PC-9 (cell line): ENCODE measurements at regions not wholly inside any gene's neighbourhood (a gene's known extent, or its start where the extent isn't known, plus 50 kb on each side); places are given as distances from the start of the nearest gene placed in this dataset.

Experiments used
- BruUV-seq: library from RNA; stranded (reverse); fragments of 400-500 nt; replicated peaks from 2 replicates; lab custom pipeline; 2021; lab: Mats Ljungman, UMichigan
- CTCF ChIA-PET: fragments of 300-600 bp; sonication (Branson Sonifier 250); formaldehyde crosslinking; loops from one replicate; lab custom pipeline; 2022; ENCODE audit warnings: antibody characterized with exemption; lab: Charles Lee
- POLR2A ChIA-PET: fragments of 300-600 bp; sonication (Branson Sonifier 250); formaldehyde crosslinking; loops from one replicate; lab custom pipeline; 2022; ENCODE audit warnings: antibody characterized with exemption; ENCODE audit not compliant: unreplicated experiment; lab: Charles Lee
- DNase-seq, 2 experiments: peaks; one replicate each; pipeline versions ENCODE4 v3.0.0 to v3.0.0-alpha.2; 2015 to 2022; ENCODE audit warnings: mixed read lengths in 1 of 2
- H2AFZ ChIP-seq: fragments of 200-600 bp; sonication (generic); 2 replicates; pipeline ENCODE4 v1.8.1; 2017; ENCODE audit warnings: antibody characterized with exemption
- H3F3A ChIP-seq: fragments of 200-600 bp; sonication (generic); 2 replicates; pipeline ENCODE4 v1.8.1; 2017; ENCODE audit warnings: antibody characterized with exemption, mild to moderate bottlenecking, low read depth; ENCODE audit not compliant: insufficient read depth
- H3K27ac ChIP-seq: fragments of 200-600 bp; sonication (generic); 2 replicates; pipeline ENCODE4 v1.6.1; 2016; ENCODE audit warnings: mixed run types
- H3K27me3 ChIP-seq: fragments of 200-600 bp; sonication (generic); 2 replicates; pipeline ENCODE4 v1.6.1; 2016; ENCODE audit warnings: low read depth, mixed run types; ENCODE audit not compliant: insufficient read depth
- H3K36me3 ChIP-seq: fragments of 200-600 bp; sonication (generic); 2 replicates; pipeline ENCODE4 v1.6.1; 2016; ENCODE audit warnings: low read depth, mixed run types
- H3K4me1 ChIP-seq: fragments of 200-600 bp; sonication (generic); replicated peaks from 2 replicates; pipeline ENCODE4 v1.6.1; 2016; ENCODE audit warnings: mixed run types; ENCODE audit not compliant: insufficient read depth
- H3K4me2 ChIP-seq: fragments of 200-600 bp; sonication (generic); 2 replicates; pipeline ENCODE4 v1.6.1; 2017; ENCODE audit warnings: mixed run types
- H3K4me3 ChIP-seq: fragments of 200-600 bp; sonication (generic); 2 replicates; pipeline ENCODE4 v1.6.1; 2016; ENCODE audit warnings: mixed run types
- H3K79me2 ChIP-seq: fragments of 200-600 bp; sonication (generic); 2 replicates; pipeline ENCODE4 v1.6.1; 2017; ENCODE audit warnings: low read depth, mixed run types
- H3K9me2 ChIP-seq: fragments of 200-600 bp; sonication (generic); 2 replicates; pipeline ENCODE4 v1.8.1; 2017; ENCODE audit warnings: mild to moderate bottlenecking; ENCODE audit not compliant: insufficient read depth
- H3K9me3 ChIP-seq: fragments of 200-600 bp; sonication (generic); 2 replicates; pipeline ENCODE4 v1.8.1; 2016; ENCODE audit warnings: low read depth; ENCODE audit not compliant: insufficient read depth
- H4K20me1 ChIP-seq: fragments of 200-600 bp; sonication (generic); 2 replicates; pipeline ENCODE4 v1.8.1; 2017; ENCODE audit not compliant: insufficient read depth
- EZH2 ChIP-seq: fragments of 200-600 bp; sonication (generic); IDR thresholded peaks from 2 replicates; pipeline ENCODE4 v1.8.0; 2017; ENCODE audit warnings: antibody characterized with exemption, low read depth
- intact Hi-C: fragments of 100-400 bp; cut with micrococcal nuclease; formaldehyde crosslinking; loops from one replicate; pipeline ENCODE4 v1.10.0; 2022; ENCODE audit not compliant: unreplicated experiment
- TF ChIP-seq, protein P1 (sequence below): fragments of 200-600 bp; sonication (generic); conservative IDR thresholded peaks from 2 replicates; pipeline ENCODE4 v1.6.1; 2017; ENCODE audit warnings: mixed run types, antibody characterized with exemption, mild to moderate bottlenecking, moderate library complexity

DNA sequence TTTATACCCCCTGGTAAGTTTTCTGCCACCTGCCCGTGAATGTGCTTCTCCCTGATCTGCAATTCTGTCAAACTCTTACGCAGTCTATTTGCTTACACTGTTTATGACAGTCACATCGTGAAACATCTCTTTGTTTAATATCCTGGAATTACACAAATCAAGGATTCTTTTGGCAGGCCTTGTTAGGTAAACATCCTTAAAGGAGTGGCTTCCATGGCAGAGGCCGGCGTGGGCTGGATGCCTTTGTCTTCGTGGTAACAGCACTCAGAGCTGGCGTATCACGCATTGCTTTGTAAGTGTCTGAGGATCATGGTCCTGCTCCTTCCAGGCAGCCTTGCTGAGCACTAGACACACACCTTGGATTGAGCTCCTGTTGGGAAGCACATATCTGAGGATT is 145.7 kb downstream of the IRX1 start:
- Histone ChIP-seq H3K27ac (no peak overlapping the region), H3K9me3 (no peaks in the 10 kb centered on the region), H2AFZ (no peak overlapping the region; the same call in 1 of the 2 replicates), H3K4me3 (no peak overlapping the region), H3K36me3 (no peaks in the 10 kb centered on the region), H3K4me2 (no peak overlapping the region), H3F3A (no peaks in the 10 kb centered on the region), H4K20me1 (no peaks in the 10 kb centered on the region), H3K4me1 (no peaks in the 10 kb centered on the region), H3K9me2 (no peaks in the 10 kb centered on the region), H3K27me3 (peaks cover 69% of the 10 kb centered on the region), H3K79me2 (no peaks in the 10 kb centered on the region)
- no TSS peak for BruUV-seq
- CTCF ChIA-PET, result no interaction called here
- no peak for TF ChIP-seq EZH2
- TF ChIP-seq, protein P1, sequence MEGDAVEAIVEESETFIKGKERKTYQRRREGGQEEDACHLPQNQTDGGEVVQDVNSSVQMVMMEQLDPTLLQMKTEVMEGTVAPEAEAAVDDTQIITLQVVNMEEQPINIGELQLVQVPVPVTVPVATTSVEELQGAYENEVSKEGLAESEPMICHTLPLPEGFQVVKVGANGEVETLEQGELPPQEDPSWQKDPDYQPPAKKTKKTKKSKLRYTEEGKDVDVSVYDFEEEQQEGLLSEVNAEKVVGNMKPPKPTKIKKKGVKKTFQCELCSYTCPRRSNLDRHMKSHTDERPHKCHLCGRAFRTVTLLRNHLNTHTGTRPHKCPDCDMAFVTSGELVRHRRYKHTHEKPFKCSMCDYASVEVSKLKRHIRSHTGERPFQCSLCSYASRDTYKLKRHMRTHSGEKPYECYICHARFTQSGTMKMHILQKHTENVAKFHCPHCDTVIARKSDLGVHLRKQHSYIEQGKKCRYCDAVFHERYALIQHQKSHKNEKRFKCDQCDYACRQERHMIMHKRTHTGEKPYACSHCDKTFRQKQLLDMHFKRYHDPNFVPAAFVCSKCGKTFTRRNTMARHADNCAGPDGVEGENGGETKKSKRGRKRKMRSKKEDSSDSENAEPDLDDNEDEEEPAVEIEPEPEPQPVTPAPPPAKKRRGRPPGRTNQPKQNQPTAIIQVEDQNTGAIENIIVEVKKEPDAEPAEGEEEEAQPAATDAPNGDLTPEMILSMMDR, result no peak
- DNase-seq, result no peak
- intact Hi-C loops, result no loop called here
- POLR2A ChIA-PET, result no interaction called here

DNA sequence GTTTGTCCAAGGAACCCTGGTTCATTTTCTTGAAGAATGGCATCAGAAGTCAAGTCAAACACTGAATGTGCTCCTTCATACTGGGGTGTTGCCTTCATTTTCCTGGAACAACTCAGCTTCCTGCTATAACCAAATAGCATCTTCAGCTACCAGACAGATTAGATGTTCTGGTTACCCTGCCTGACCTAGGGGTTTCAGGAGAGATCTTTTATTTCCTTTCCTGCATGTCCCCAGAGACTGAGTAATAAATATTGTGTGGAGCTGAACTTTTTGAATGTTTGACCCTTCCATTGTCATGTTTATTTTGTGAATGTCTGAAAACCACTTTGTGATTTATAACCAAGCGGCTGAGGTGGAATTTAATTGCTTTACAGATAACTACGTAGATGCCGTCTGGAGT is 147.1 kb downstream of the IRX1 start:
- ChIA-PET POLR2A (no interaction called here), CTCF (no interaction called here)
- Histone ChIP-seq H2AFZ (no peak overlapping the region), H3K4me2 (no peak overlapping the region), H3K4me3 (no peak overlapping the region), H3F3A (no peaks in the 10 kb centered on the region), H3K9me3 (no peaks in the 10 kb centered on the region), H3K9me2 (no peaks in the 10 kb centered on the region), H3K27me3 (peaks cover 55% of the 10 kb centered on the region), H3K27ac (no peak overlapping the region), H3K79me2 (no peaks in the 10 kb centered on the region), H3K36me3 (no peaks in the 10 kb centered on the region), H3K4me1 (no peaks in the 10 kb centered on the region), H4K20me1 (no peaks in the 10 kb centered on the region)
- no peak for DNase-seq
- no TSS peak for BruUV-seq
- intact Hi-C loops, result no loop called here
- TF ChIP-seq, protein P1, result no peak
- no peak for TF ChIP-seq EZH2

DNA sequence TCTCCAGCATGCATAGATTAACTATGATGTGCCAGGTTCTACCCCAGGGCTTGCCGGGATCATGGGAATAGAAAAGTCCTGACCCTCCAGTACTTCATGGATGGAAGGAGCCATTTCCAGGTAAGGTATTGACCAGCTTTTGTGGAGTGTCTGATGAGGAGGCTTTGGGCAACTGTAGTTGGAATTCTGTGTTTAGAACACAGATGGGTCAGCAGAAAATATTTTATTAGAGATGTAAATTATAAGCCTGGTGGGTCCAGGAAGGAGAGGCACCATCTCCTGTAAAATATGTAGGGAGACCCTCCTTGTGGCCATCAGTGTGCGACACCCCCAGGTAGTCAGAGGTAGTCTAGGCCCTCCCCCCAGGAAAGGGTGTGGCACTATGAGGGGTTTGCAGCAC is 156.2 kb downstream of the IRX1 start:
- Histone ChIP-seq H4K20me1 (no peaks in the 10 kb centered on the region), H3K79me2 (no peaks in the 10 kb centered on the region), H3K4me2 (no peak overlapping the region), H3K27me3 (peaks cover 56% of the 10 kb centered on the region), H3K9me2 (no peaks in the 10 kb centered on the region), H2AFZ (no peak overlapping the region), H3K4me1 (no peaks in the 10 kb centered on the region), H3K36me3 (no peaks in the 10 kb centered on the region), H3K27ac (no peak overlapping the region), H3F3A (no peaks in the 10 kb centered on the region), H3K4me3 (no peak overlapping the region), H3K9me3 (no peaks in the 10 kb centered on the region)
- no TSS peak for BruUV-seq
- POLR2A ChIA-PET, result no interaction called here
- intact Hi-C loops, result no loop called here
- DNase-seq, result no peak
- TF ChIP-seq EZH2, result no peak
- TF ChIP-seq, protein P1, result no peak
- CTCF ChIA-PET, result no interaction called here
